Parathyroid adenoma (tissue), 2 donors: ENCODE measurements at regions not wholly inside any gene's neighbourhood (a gene's known extent, or its start where the extent isn't known, plus 50 kb on each side); places are given as distances from the start of the nearest gene placed in this dataset.

Experiments used
- H2AFZ ChIP-seq: fragments of 300-600 bp; sonication (generic); one replicate; pipeline ENCODE4 v1.7.0; 2017; ENCODE audit warnings: antibody characterized with exemption, mild to moderate bottlenecking
- H3K27ac ChIP-seq: fragments of 300-600 bp; sonication (generic); one replicate; pipeline ENCODE4 v1.7.0; 2017
- H3K27me3 ChIP-seq: fragments of 300-600 bp; sonication (generic); one replicate; pipeline ENCODE4 v1.7.0; 2017; ENCODE audit warnings: low read length; ENCODE audit not compliant: control insufficient read depth, insufficient read depth
- H3K36me3 ChIP-seq: fragments of 300-600 bp; sonication (generic); one replicate; pipeline ENCODE4 v1.7.0; 2017; ENCODE audit warnings: low read length; ENCODE audit not compliant: control insufficient read depth, insufficient read depth
- H3K4me1 ChIP-seq: fragments of 300-600 bp; sonication (generic); one replicate; pipeline ENCODE4 v1.7.0; 2017; ENCODE audit warnings: control low read depth
- H3K4me2 ChIP-seq: fragments of 300-600 bp; sonication (generic); one replicate; pipeline ENCODE4 v1.7.0; 2017; ENCODE audit warnings: low read length
- H3K4me3 ChIP-seq: fragments of 300-600 bp; sonication (generic); one replicate; pipeline ENCODE4 v1.7.0; 2017; ENCODE audit warnings: low read depth, low read length
- H3K79me2 ChIP-seq: fragments of 300-600 bp; sonication (generic); one replicate; pipeline ENCODE4 v1.7.0; 2017; ENCODE audit warnings: control low read depth
- H3K9ac ChIP-seq: fragments of 300-600 bp; sonication (generic); one replicate; pipeline ENCODE4 v1.7.0; 2017; ENCODE audit warnings: mild to moderate bottlenecking
- H3K9me3 ChIP-seq: fragments of 300-600 bp; sonication (generic); one replicate; pipeline ENCODE4 v1.7.0; 2017; ENCODE audit warnings: low read length; ENCODE audit not compliant: control insufficient read depth
- CTCF ChIP-seq: fragments of 300-600 bp; sonication (generic); IDR thresholded peaks from one replicate; pipeline ENCODE4 v1.7.0; 2017; ENCODE audit warnings: antibody characterized with exemption, mild to moderate bottlenecking
- donor health status: primary hyperparathyroidism.

GRCh38 chr5:125106881-125107280 lies 360.4 kb upstream of the ZNF608 start:
- Histone ChIP-seq H3K36me3 (no peaks in the 10 kb centered on the region), H3K27ac (no peak overlapping the region), H2AFZ (no peak overlapping the region), H3K4me2 (no peak overlapping the region), H3K9ac (no peak overlapping the region), H3K4me1 (no peaks in the 10 kb centered on the region), H3K27me3 (no peaks in the 10 kb centered on the region), H3K79me2 (no peaks in the 10 kb centered on the region), H3K9me3 (no peaks in the 10 kb centered on the region), H3K4me3 (no peak overlapping the region)
- no peak for TF ChIP-seq CTCF

- Histone ChIP-seq H3K36me3 (no peaks in the 10 kb centered on the region), H3K9ac (no peak overlapping the region), H3K4me2 (no peak overlapping the region), H3K27me3 (no peaks in the 10 kb centered on the region), H3K79me2 (no peaks in the 10 kb centered on the region), H2AFZ (no peak overlapping the region), H3K27ac (no peak overlapping the region), H3K4me3 (no peak overlapping the region), H3K9me3 (no peaks in the 10 kb centered on the region), H3K4me1 (no peaks in the 10 kb centered on the region)
- no peak for TF ChIP-seq CTCF
Observed at GRCh38 chr5:125109293-125109692, 362.9 kb upstream of the ZNF608 start.

GRCh38 chr5:125109816-125110215 lies 363.4 kb upstream of the ZNF608 start:
- Histone ChIP-seq H2AFZ (no peak overlapping the region), H3K9me3 (no peaks in the 10 kb centered on the region), H3K4me3 (no peak overlapping the region), H3K4me2 (no peak overlapping the region), H3K27me3 (no peaks in the 10 kb centered on the region), H3K27ac (no peak overlapping the region), H3K4me1 (peaks cover 5% of the 10 kb centered on the region), H3K36me3 (no peaks in the 10 kb centered on the region), H3K9ac (no peak overlapping the region), H3K79me2 (no peaks in the 10 kb centered on the region)
- TF ChIP-seq CTCF: no peak

- H3K27ac ChIP-seq: no peak overlapping the region
- H2AFZ ChIP-seq: no peak overlapping the region
- H3K27me3 ChIP-seq: no peaks in the 10 kb centered on the region
- no peak for TF ChIP-seq CTCF
- H3K9me3 ChIP-seq: no peaks in the 10 kb centered on the region
- H3K4me2 ChIP-seq: no peak overlapping the region
- no peaks in the 10 kb centered on the region for H3K36me3 ChIP-seq
- H3K79me2 ChIP-seq: no peaks in the 10 kb centered on the region
- no peak overlapping the region for H3K4me3 ChIP-seq
- no peak overlapping the region for H3K9ac ChIP-seq
- peaks cover 22% of the 10 kb centered on the region for H3K4me1 ChIP-seq
Observed at GRCh38 chr5:125112196-125112595, 365.8 kb upstream of the ZNF608 start.

GRCh38 chr5:125113328-125113727 lies 366.9 kb upstream of the ZNF608 start:
- no peaks in the 10 kb centered on the region for H3K79me2 ChIP-seq
- TF ChIP-seq CTCF: no peak
- H3K36me3 ChIP-seq: no peaks in the 10 kb centered on the region
- H3K4me1 ChIP-seq: peaks cover 28% of the 10 kb centered on the region
- H3K9ac ChIP-seq: no peak overlapping the region
- H3K4me3 ChIP-seq: no peak overlapping the region
- H3K9me3 ChIP-seq: no peaks in the 10 kb centered on the region
- H3K27ac ChIP-seq: no peak overlapping the region
- H2AFZ ChIP-seq: no peak overlapping the region
- H3K27me3 ChIP-seq: no peaks in the 10 kb centered on the region
- no peak overlapping the region for H3K4me2 ChIP-seq
